ENCODE measurements at regions not wholly inside any gene's neighbourhood (a gene's known extent, or its start where the extent isn't known, plus 50 kb on each side); places are given as distances from the start of the nearest gene placed in this dataset.
"Not testable (repeated sequence)": the region's sequence is repeated elsewhere in the genome, so short reads cannot be mapped to it uniquely, and the experiment has no call there.

DNA sequence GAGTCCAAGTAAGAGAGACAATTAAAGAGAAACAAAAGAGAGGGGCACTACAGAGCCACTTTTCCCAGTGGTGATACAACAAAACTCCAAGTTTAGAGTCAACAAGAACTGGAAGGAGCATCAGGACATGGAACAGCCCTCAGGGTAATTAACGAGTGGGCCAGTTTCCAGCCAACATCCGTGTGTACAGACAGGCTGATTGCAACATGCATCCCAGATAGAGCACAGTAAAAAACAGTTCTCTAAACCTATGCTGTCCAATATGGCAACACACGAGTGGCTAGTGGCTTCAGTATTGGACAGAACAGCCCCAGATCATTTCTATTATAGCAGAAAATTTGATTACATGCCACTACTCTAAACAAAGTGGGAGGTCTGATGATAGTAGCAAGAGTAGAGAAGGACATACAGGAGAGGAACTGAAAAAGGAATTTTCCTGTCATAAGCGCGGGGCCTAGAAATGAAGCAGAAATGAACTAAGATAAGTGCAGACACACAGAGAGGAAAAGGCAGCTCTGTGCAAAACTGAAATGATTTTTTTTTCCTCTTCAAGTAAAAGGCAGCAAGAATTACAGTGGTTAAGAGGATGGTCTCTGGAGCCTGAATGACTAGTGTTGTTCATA lies 175.6 kb upstream of the CCNG1 start:
- no peaks in the 10 kb centered on the region for H3K27me3 ChIP-seq (ENCODE audit: control insufficient read depth, insufficient read depth, low read length)

DNA sequence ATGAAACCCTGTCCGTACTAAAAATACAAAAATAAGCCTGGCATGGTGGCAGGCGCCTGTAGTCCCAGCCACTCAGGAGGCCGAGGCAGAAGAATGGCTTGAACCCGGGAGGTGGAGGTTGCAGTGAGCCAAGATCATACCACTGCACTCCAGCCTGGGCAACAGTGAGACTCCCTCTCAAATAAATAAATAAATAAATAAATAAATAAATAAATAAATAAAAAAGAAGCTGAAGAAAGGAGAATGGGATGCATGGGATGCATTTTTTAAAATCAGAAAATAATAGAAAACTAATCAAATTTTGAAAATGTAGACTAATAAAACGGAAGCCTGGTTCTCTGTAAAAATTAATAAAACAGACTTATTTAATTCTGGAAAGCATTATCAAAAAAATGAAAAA lies 171.1 kb upstream of the CCNG1 start:
- H3K36me3 ChIP-seq (ENCODE audit: control insufficient read depth, insufficient read depth, low read length); H3K27me3 ChIP-seq (ENCODE audit: control insufficient read depth, insufficient read depth, low read length); H3K4me3 ChIP-seq (ENCODE audit: low read depth, low read length); DNase-seq (ENCODE audit: low read depth): not testable (repeated sequence)

More for the DNA sequence above, 175.6 kb upstream of the CCNG1 start:
- Histone ChIP-seq H3K4me3 (ENCODE audit: low read depth, low read length) (no peak overlapping the region), H3K36me3 (ENCODE audit: control insufficient read depth, insufficient read depth, low read length) (no peaks in the 10 kb centered on the region)
- TF ChIP-seq CTCF (IDR thresholded peaks at IDR 0.05; ENCODE audit: insufficient read depth, low read length, poor library complexity, severe bottlenecking) = no peak
- DNase-seq (ENCODE audit: low read depth) = no peak

- TF ChIP-seq CTCF (IDR thresholded peaks at IDR 0.05; ENCODE audit: insufficient read depth, low read length, poor library complexity, severe bottlenecking) = no peak
- H3K36me3 ChIP-seq (ENCODE audit: control insufficient read depth, insufficient read depth, low read length) = no peaks in the 10 kb centered on the region
- no peak overlapping the region for H3K4me3 ChIP-seq (ENCODE audit: low read depth, low read length)
- H3K27me3 ChIP-seq (ENCODE audit: control insufficient read depth, insufficient read depth, low read length) = no peaks in the 10 kb centered on the region
- DNase-seq (ENCODE audit: low read depth) = no peak
These were observed 167.8 kb upstream of the CCNG1 start for GRCh38 chr5:163269624-163270023.

DNA sequence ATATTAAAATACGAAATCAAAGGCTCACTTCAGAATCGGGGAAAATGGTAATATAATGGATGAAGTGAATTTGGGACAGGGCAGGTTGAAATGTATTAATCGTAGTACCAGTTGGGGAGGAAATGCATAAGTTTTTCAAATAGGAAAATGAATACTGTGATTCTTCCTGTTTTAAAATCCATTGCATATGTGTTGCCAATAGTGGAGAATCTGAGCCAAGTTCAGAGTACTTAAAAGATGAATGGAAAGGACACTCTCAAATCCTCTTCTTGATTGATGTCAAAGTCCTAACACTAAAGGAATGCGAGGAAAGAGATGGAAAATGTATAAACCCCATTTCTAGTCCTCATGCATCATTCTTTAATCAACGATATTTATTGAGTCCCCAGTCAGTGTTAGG lies 160.9 kb upstream of the CCNG1 start:
- Histone ChIP-seq H3K27me3 (ENCODE audit: control insufficient read depth, insufficient read depth, low read length) (no peaks in the 10 kb centered on the region), H3K36me3 (ENCODE audit: control insufficient read depth, insufficient read depth, low read length) (no peaks in the 10 kb centered on the region), H3K4me3 (ENCODE audit: low read depth, low read length) (no peak overlapping the region)
- no peak for DNase-seq (ENCODE audit: low read depth)
- no peak for TF ChIP-seq CTCF (IDR thresholded peaks at IDR 0.05; ENCODE audit: insufficient read depth, low read length, poor library complexity, severe bottlenecking)

- H3K36me3 ChIP-seq (ENCODE audit: control insufficient read depth, insufficient read depth, low read length); H3K4me3 ChIP-seq (ENCODE audit: low read depth, low read length); H3K27me3 ChIP-seq (ENCODE audit: control insufficient read depth, insufficient read depth, low read length); DNase-seq (ENCODE audit: low read depth): not testable (repeated sequence)
These were observed 156.5 kb upstream of the CCNG1 start for GRCh38 chr5:163280897-163281296.

- no peak for TF ChIP-seq CTCF (IDR thresholded peaks at IDR 0.05; ENCODE audit: insufficient read depth, low read length, poor library complexity, severe bottlenecking)
- H3K36me3 ChIP-seq (ENCODE audit: control insufficient read depth, insufficient read depth, low read length) = no peaks in the 10 kb centered on the region
- DNase-seq (ENCODE audit: low read depth) = no peak
- no peak overlapping the region for H3K4me3 ChIP-seq (ENCODE audit: low read depth, low read length)
- no peaks in the 10 kb centered on the region for H3K27me3 ChIP-seq (ENCODE audit: control insufficient read depth, insufficient read depth, low read length)
These were observed 155.9 kb upstream of the CCNG1 start for GRCh38 chr5:163281512-163281911.

- Histone ChIP-seq H3K27me3 (ENCODE audit: control insufficient read depth, insufficient read depth, low read length) (no peaks in the 10 kb centered on the region), H3K36me3 (ENCODE audit: control insufficient read depth, insufficient read depth, low read length) (no peaks in the 10 kb centered on the region), H3K4me3 (ENCODE audit: low read depth, low read length) (no peak overlapping the region)
- TF ChIP-seq CTCF (IDR thresholded peaks at IDR 0.05; ENCODE audit: insufficient read depth, low read length, poor library complexity, severe bottlenecking) = no peak
- no peak for DNase-seq (ENCODE audit: low read depth)
These were observed 143.6 kb upstream of the CCNG1 start for GRCh38 chr5:163293836-163294235.
